Fibroblast of the aortic adventitia (primary cell): ENCODE measurements at regions not wholly inside any gene's neighbourhood (a gene's known extent, or its start where the extent isn't known, plus 50 kb on each side); places are given as distances from the start of the nearest gene placed in this dataset.

ENCODE experiments used
- DNase-seq: peaks from one replicate; pipeline ENCODE4 v3.0.0-alpha.2; 2010; ENCODE audit warnings: low read depth
- H3K4me3 ChIP-seq: 2 replicates; pipeline ENCODE4 v1.5.1; 2011; ENCODE audit warnings: low read depth, mild to moderate bottlenecking, control low read depth, low read length, moderate library complexity
- CTCF ChIP-seq: IDR thresholded peaks from 2 replicates; pipeline ENCODE4 v1.5.1; 2011; ENCODE audit warnings: mild to moderate bottlenecking, low read length, control low read depth, inconsistent platforms; ENCODE audit not compliant: insufficient read depth

DNA sequence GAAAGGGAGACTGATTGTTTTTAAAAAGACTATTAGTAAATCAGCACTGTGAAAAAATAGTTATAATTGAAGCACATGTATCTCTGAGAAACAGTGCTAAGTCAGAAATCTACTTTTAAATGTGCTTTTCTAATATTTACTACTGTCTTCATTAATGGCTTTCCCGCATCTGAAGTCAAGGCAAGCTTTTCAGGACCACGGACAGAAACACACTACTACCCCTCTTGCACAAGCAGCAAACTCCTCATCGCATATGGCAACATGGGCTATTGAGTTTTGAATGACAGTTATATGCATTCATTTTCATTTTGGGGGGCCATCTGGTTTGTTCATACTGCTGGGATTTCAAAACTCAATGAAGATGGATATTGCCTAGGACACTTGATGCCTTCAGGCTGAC lies 433.4 kb upstream of the CAMK1G start:
- no peak overlapping the region for H3K4me3 ChIP-seq
- TF ChIP-seq CTCF, result no peak
- DNase-seq, result peak; percentile 59

DNA sequence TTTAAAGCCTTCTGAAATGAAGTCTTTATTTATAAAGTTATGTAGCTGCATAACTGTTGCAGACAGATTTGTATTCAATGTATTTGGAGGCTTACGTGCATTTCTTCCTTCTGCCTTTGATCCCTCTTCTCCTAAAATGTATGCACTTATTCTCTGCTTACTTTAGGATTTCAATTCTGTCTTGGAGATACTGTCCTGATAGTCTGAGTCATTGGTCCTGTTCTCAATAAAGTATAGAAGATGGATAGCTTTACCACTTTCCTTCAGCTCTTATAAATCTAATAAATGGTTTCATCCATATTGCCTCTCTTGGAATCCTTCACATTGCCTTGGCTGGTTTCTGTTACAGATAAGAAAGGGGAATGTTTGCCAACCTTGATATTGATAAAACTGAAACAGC lies 430.1 kb upstream of the CAMK1G start:
- no peak overlapping the region for H3K4me3 ChIP-seq
- TF ChIP-seq CTCF, result no peak
- no peak for DNase-seq

DNA sequence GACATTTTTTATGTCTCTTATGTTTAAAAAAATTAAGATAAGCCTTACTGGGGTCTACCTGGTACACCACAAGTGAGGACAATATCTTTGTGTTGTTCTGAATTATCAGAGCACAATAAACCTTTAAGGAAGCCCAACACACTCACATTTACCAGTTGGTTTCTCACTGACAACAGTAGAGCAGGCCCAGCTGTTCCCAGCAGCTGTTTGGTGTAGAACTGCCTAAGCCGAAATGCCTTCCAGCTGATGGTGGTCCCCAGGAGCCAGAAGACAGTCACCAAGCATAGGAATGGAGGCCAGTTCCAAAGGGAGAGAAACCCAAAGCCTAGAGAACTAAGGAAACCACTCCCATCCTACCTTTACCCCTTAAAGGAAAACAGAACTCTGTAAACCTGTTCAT lies 428.6 kb upstream of the CAMK1G start:
- no peak for TF ChIP-seq CTCF

DNA sequence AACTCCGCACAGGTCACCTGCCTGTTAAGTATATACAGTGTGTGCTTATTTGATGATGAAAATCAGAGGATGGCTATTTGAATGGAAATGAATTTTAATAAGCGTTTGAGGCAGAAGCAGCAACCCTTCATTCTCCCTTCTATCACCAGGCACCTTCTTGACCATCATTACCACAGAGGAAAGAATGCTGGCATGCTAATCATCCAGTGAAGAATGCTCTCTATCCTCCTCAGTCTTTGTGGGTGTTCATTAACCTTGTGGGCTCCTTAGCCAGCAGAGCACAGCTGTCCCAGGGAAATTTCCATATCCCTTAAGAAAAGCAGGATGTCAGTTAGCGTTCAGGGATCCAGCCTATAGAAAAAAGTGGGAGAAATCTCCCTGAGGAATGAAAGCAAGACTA lies 428.0 kb upstream of the CAMK1G start:
- TF ChIP-seq CTCF, result no peak
- no peak for DNase-seq
- H3K4me3 ChIP-seq, result no peak overlapping the region

More for the DNA sequence above, 428.6 kb upstream of the CAMK1G start:
- no peak for DNase-seq
- H3K4me3 ChIP-seq, result no peak overlapping the region

DNA sequence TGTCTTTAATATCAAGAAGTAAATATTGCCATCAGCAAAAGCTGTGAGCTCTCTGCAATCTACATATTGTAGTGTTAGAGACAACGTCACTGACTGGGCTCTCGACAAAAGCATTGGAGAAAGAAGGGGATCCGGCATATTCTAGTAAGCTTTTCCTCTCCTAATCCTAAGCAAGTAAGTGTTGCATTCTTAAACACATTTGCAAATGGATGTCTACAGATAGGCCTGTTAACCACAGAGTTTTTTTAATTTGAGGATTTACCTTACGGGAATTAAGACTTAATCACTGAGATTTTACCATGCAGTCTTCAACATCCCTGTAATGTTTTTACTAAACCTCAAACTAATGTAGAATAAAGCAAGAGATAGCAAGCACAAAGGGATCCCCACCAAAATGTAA lies 426.5 kb upstream of the CAMK1G start:
- no peak for DNase-seq
- H3K4me3 ChIP-seq, result no peak overlapping the region
- no peak for TF ChIP-seq CTCF

- no peak for TF ChIP-seq CTCF
- no peak overlapping the region for H3K4me3 ChIP-seq
- DNase-seq, result no peak
Measured at GRCh38 chr1:209157546-209158249, 425.8 kb upstream of the CAMK1G start.

- no peak for DNase-seq
- TF ChIP-seq CTCF, result no peak
- no peak overlapping the region for H3K4me3 ChIP-seq
Measured at GRCh38 chr1:209158851-209159250, 424.7 kb upstream of the CAMK1G start.
